Activated CD4-positive, alpha-beta memory T cell treated with anti-CD3 and anti-CD28 coated beads for 36 hours (primary cell): ENCODE measurements at regions not wholly inside any gene's neighbourhood (a gene's known extent, or its start where the extent isn't known, plus 50 kb on each side); places are given as distances from the start of the nearest gene placed in this dataset.

Source experiments
- CTCF ChIA-PET: fragments of 350-600 bp; sonication (Branson Sonifier 250); formaldehyde crosslinking; loops from one replicate; lab custom pipeline; 2021; ENCODE audit warnings: antibody characterized with exemption, inconsistent platforms; lab: Charles Lee
- POLR2A ChIA-PET: fragments of 350-600 bp; sonication (Branson Sonifier 250); formaldehyde crosslinking; loops from one replicate; lab custom pipeline; 2021; ENCODE audit warnings: antibody characterized with exemption; lab: Charles Lee
- DNase-seq: peaks from one replicate; pipeline ENCODE4 v3.0.0-alpha.2; 2020
- H3K27ac Mint-ChIP-seq: one replicate; pipeline ENCODE4 v1.8.0; 2021; ENCODE audit warnings: mixed read lengths
- H3K27me3 Mint-ChIP-seq: one replicate; pipeline ENCODE4 v1.8.0; 2021; ENCODE audit warnings: mixed read lengths
- H3K36me3 Mint-ChIP-seq: one replicate; pipeline ENCODE4 v1.8.0; 2021; ENCODE audit warnings: mixed read lengths
- H3K4me1 Mint-ChIP-seq: one replicate; pipeline ENCODE4 v1.8.0; 2021; ENCODE audit warnings: low read depth, mixed read lengths
- H3K4me3 Mint-ChIP-seq: one replicate; pipeline ENCODE4 v1.8.0; 2021; ENCODE audit warnings: mild to moderate bottlenecking, mixed read lengths
- H3K9me3 Mint-ChIP-seq: one replicate; pipeline ENCODE4 v1.8.0; 2021; ENCODE audit warnings: mixed read lengths
- intact Hi-C: fragments of 100-400 bp; cut with micrococcal nuclease; formaldehyde crosslinking; loops from one replicate; pipeline ENCODE4 v1.15.1; 2023

- ChIA-PET CTCF (no interaction called here), POLR2A (no interaction called here)
- DNase-seq: no peak
- H3K27me3 Mint-ChIP-seq: peaks cover 4% of the 10 kb centered on the region
- H3K9me3 Mint-ChIP-seq: no peaks in the 10 kb centered on the region
- H3K4me3 Mint-ChIP-seq: no peak overlapping the region
- H3K36me3 Mint-ChIP-seq: no peaks in the 10 kb centered on the region
- intact Hi-C loops: no loop called here
- H3K27ac Mint-ChIP-seq: no peak overlapping the region
- H3K4me1 Mint-ChIP-seq: peaks cover 8% of the 10 kb centered on the region
These were observed 308.2 kb downstream of the FBXO15 start for GRCh38 chr18:73839441-73839840.

- Mint-ChIP-seq H3K36me3 (no peaks in the 10 kb centered on the region), H3K27ac (no peak overlapping the region), H3K4me3 (no peak overlapping the region), H3K9me3 (no peaks in the 10 kb centered on the region), H3K27me3 (no peaks in the 10 kb centered on the region), H3K4me1 (peaks cover 8% of the 10 kb centered on the region)
- intact Hi-C loops: no loop called here
- ChIA-PET POLR2A (no interaction called here), CTCF (no interaction called here)
- no peak for DNase-seq
These were observed 309.5 kb downstream of the FBXO15 start for GRCh38 chr18:73838107-73838506.

GRCh38 chr18:73835656-73836364, 311.8 kb downstream of the FBXO15 start:
- intact Hi-C loops: no loop called here
- H3K9me3 Mint-ChIP-seq: no peaks in the 10 kb centered on the region
- CTCF ChIA-PET: no interaction called here
- H3K27me3 Mint-ChIP-seq: no peaks in the 10 kb centered on the region
- no peak overlapping the region for H3K27ac Mint-ChIP-seq
- H3K4me1 Mint-ChIP-seq: no peaks in the 10 kb centered on the region
- H3K4me3 Mint-ChIP-seq: no peak overlapping the region
- POLR2A ChIA-PET: no interaction called here
- no peak for DNase-seq
- H3K36me3 Mint-ChIP-seq: no peaks in the 10 kb centered on the region

GRCh38 chr18:73835039-73835438, 312.6 kb downstream of the FBXO15 start:
- no peaks in the 10 kb centered on the region for H3K4me1 Mint-ChIP-seq
- CTCF ChIA-PET: no interaction called here
- DNase-seq: no peak
- POLR2A ChIA-PET: no interaction called here
- H3K9me3 Mint-ChIP-seq: no peaks in the 10 kb centered on the region
- no peak overlapping the region for H3K4me3 Mint-ChIP-seq
- H3K27me3 Mint-ChIP-seq: no peaks in the 10 kb centered on the region
- intact Hi-C loops: no loop called here
- no peaks in the 10 kb centered on the region for H3K36me3 Mint-ChIP-seq
- no peak overlapping the region for H3K27ac Mint-ChIP-seq

GRCh38 chr18:73831688-73832087, 315.9 kb downstream of the FBXO15 start:
- intact Hi-C loops: no loop called here
- ChIA-PET POLR2A (no interaction called here), CTCF (interaction anchor here (1.4 kb wide), 1 partner anchor 10 kb away, joined by 4 read pairs; no protein-coding TSS in a partner anchor)
- Mint-ChIP-seq H3K9me3 (no peaks in the 10 kb centered on the region), H3K4me1 (no peaks in the 10 kb centered on the region), H3K27me3 (no peaks in the 10 kb centered on the region), H3K27ac (no peak overlapping the region), H3K4me3 (no peak overlapping the region), H3K36me3 (no peaks in the 10 kb centered on the region)
- DNase-seq: no peak

- H3K4me1 Mint-ChIP-seq: no peaks in the 10 kb centered on the region
- DNase-seq: no peak
- no peaks in the 10 kb centered on the region for H3K9me3 Mint-ChIP-seq
- ChIA-PET POLR2A (no interaction called here), CTCF (no interaction called here)
- no peak overlapping the region for H3K27ac Mint-ChIP-seq
- H3K36me3 Mint-ChIP-seq: no peaks in the 10 kb centered on the region
- intact Hi-C loops: no loop called here
- H3K27me3 Mint-ChIP-seq: no peaks in the 10 kb centered on the region
- H3K4me3 Mint-ChIP-seq: no peak overlapping the region
These were observed 318.5 kb downstream of the FBXO15 start for GRCh38 chr18:73829146-73829545.

GRCh38 chr18:73827801-73828200, 319.8 kb downstream of the FBXO15 start:
- no peaks in the 10 kb centered on the region for H3K9me3 Mint-ChIP-seq
- intact Hi-C loops: no loop called here
- no peak overlapping the region for H3K4me3 Mint-ChIP-seq
- no peak for DNase-seq
- no peaks in the 10 kb centered on the region for H3K27me3 Mint-ChIP-seq
- no peaks in the 10 kb centered on the region for H3K36me3 Mint-ChIP-seq
- ChIA-PET POLR2A (no interaction called here), CTCF (no interaction called here)
- no peaks in the 10 kb centered on the region for H3K4me1 Mint-ChIP-seq
- no peak overlapping the region for H3K27ac Mint-ChIP-seq

- Mint-ChIP-seq H3K36me3 (no peaks in the 10 kb centered on the region), H3K9me3 (no peaks in the 10 kb centered on the region), H3K27ac (no peak overlapping the region), H3K27me3 (no peaks in the 10 kb centered on the region), H3K4me3 (no peak overlapping the region), H3K4me1 (no peaks in the 10 kb centered on the region)
- no peak for DNase-seq
- ChIA-PET CTCF (no interaction called here), POLR2A (interaction anchor here (0.5 kb wide), 1 partner anchor 868 kb away, joined by 3 read pairs; no protein-coding TSS in a partner anchor)
- intact Hi-C loops: no loop called here
These were observed 321.5 kb downstream of the FBXO15 start for GRCh38 chr18:73826098-73826497.

- intact Hi-C loops: no loop called here
- CTCF ChIA-PET: no interaction called here
- Mint-ChIP-seq H3K9me3 (no peaks in the 10 kb centered on the region), H3K4me1 (no peaks in the 10 kb centered on the region), H3K4me3 (no peak overlapping the region), H3K36me3 (no peaks in the 10 kb centered on the region), H3K27me3 (no peaks in the 10 kb centered on the region), H3K27ac (no peak overlapping the region)
- POLR2A ChIA-PET: no interaction called here
- no peak for DNase-seq
These were observed 323.0 kb downstream of the FBXO15 start for GRCh38 chr18:73824671-73825070.

- H3K4me1 Mint-ChIP-seq: no peaks in the 10 kb centered on the region
- POLR2A ChIA-PET: no interaction called here
These were observed 335.2 kb downstream of the FBXO15 start for GRCh38 chr18:73812423-73812822.

GRCh38 chr18:73807551-73808192, 340.0 kb downstream of the FBXO15 start:
- H3K27me3 Mint-ChIP-seq: no peaks in the 10 kb centered on the region
- H3K4me3 Mint-ChIP-seq: no peak overlapping the region
- CTCF ChIA-PET: no interaction called here
- DNase-seq: no peak
- H3K4me1 Mint-ChIP-seq: no peaks in the 10 kb centered on the region
- POLR2A ChIA-PET: no interaction called here
- H3K27ac Mint-ChIP-seq: no peak overlapping the region
- no peaks in the 10 kb centered on the region for H3K36me3 Mint-ChIP-seq
- intact Hi-C loops: no loop called here
- no peaks in the 10 kb centered on the region for H3K9me3 Mint-ChIP-seq

More at GRCh38 chr18:73812423-73812822, 335.2 kb downstream of the FBXO15 start:
- H3K9me3 Mint-ChIP-seq: no peaks in the 10 kb centered on the region
- no peaks in the 10 kb centered on the region for H3K27me3 Mint-ChIP-seq
- H3K4me3 Mint-ChIP-seq: no peak overlapping the region
- no peak for DNase-seq
- intact Hi-C loops: no loop called here
- CTCF ChIA-PET: no interaction called here
- no peaks in the 10 kb centered on the region for H3K36me3 Mint-ChIP-seq
- no peak overlapping the region for H3K27ac Mint-ChIP-seq

- intact Hi-C loops: no loop called here
- no peaks in the 10 kb centered on the region for H3K27me3 Mint-ChIP-seq
- DNase-seq: no peak
- no peaks in the 10 kb centered on the region for H3K4me1 Mint-ChIP-seq
- H3K4me3 Mint-ChIP-seq: no peak overlapping the region
- ChIA-PET POLR2A (no interaction called here), CTCF (no interaction called here)
- no peak overlapping the region for H3K27ac Mint-ChIP-seq
- no peaks in the 10 kb centered on the region for H3K36me3 Mint-ChIP-seq
- no peaks in the 10 kb centered on the region for H3K9me3 Mint-ChIP-seq
These were observed 341.6 kb downstream of the FBXO15 start for GRCh38 chr18:73805991-73806390.

- Mint-ChIP-seq H3K27ac (no peak overlapping the region), H3K27me3 (no peaks in the 10 kb centered on the region), H3K4me3 (no peak overlapping the region), H3K36me3 (no peaks in the 10 kb centered on the region), H3K4me1 (no peaks in the 10 kb centered on the region), H3K9me3 (no peaks in the 10 kb centered on the region)
- ChIA-PET CTCF (no interaction called here), POLR2A (no interaction called here)
- intact Hi-C loops: no loop called here
- no peak for DNase-seq
These were observed 350.2 kb downstream of the FBXO15 start for GRCh38 chr18:73797419-73797818.
